OCI-LY3 (cell line): ENCODE measurements at regions not wholly inside any gene's neighbourhood (a gene's known extent, or its start where the extent isn't known, plus 50 kb on each side); places are given as distances from the start of the nearest gene placed in this dataset.

Source experiments
- H2AFZ ChIP-seq: fragments of 200-600, 300-600 bp; shearing (Covaris generic); 2 replicates; pipeline ENCODE4 v1.6.0; 2014; ENCODE audit warnings: antibody characterized with exemption, low read depth, low read length
- H3K27ac ChIP-seq: fragments of 200-600, 300-600 bp; sonication (generic); 2 replicates; pipeline ENCODE4 v1.5.1; 2014; ENCODE audit warnings: mild to moderate bottlenecking, low read length, moderate library complexity, mixed read lengths
- H3K27me3 ChIP-seq: fragments of 200-600, 300-600 bp; sonication (generic); 2 replicates; pipeline ENCODE4 v1.6.1; 2014; ENCODE audit warnings: low read depth, low read length, mixed read lengths
- H3K36me3 ChIP-seq: fragments of 200-600, 300-600 bp; sonication (generic); replicated peaks from 2 replicates; pipeline ENCODE3; 2014; ENCODE audit warnings: low read depth, low read length, mixed read lengths
- H3K4me1 ChIP-seq: fragments of 300-600, 200-600 bp; sonication (generic); 2 replicates; pipeline ENCODE4 v1.6.1; 2014; ENCODE audit warnings: low read length, mixed read lengths
- H3K4me2 ChIP-seq: fragments of 200-600, 300-600 bp; sonication (generic); 2 replicates; pipeline ENCODE4 v1.6.1; 2014; ENCODE audit warnings: low read length, mixed read lengths
- H3K4me3 ChIP-seq: fragments of 300-600, 200-600 bp; sonication (generic); 2 replicates; pipeline ENCODE4 v1.5.1; 2014; ENCODE audit warnings: antibody characterized with exemption, mild to moderate bottlenecking, low read length, moderate library complexity
- H3K79me2 ChIP-seq: fragments of 300-600, 200-600 bp; shearing (Covaris generic); 2 replicates; pipeline ENCODE4 v1.6.1; 2014; ENCODE audit warnings: mild to moderate bottlenecking, low read length, mixed read lengths
- H3K9ac ChIP-seq: fragments of 300-600, 200-600 bp; shearing (Covaris generic); 2 replicates; pipeline ENCODE4 v1.6.0; 2014; ENCODE audit warnings: mild to moderate bottlenecking, low read length, moderate library complexity
- H3K9me3 ChIP-seq: fragments of 200-600, 300-600 bp; shearing (Covaris generic); 2 replicates; pipeline ENCODE4 v1.6.1; 2014; ENCODE audit warnings: low read length, mixed read lengths; ENCODE audit not compliant: insufficient read depth
- H4K20me1 ChIP-seq: fragments of 200-600, 300-600 bp; sonication (generic); 2 replicates; pipeline ENCODE4 v1.6.1; 2016; ENCODE audit warnings: low read length, mixed read lengths; ENCODE audit not compliant: insufficient read depth
- EZH2phosphoT487 ChIP-seq: fragments of 200-600 bp; shearing (Covaris generic); IDR thresholded peaks from 2 replicates; pipeline ENCODE4 v1.6.1; 2018; ENCODE audit warnings: antibody characterized with exemption, mixed run types, low read depth
- TF ChIP-seq, protein P1 (sequence below): fragments of 200-600, 300-600 bp; sonication (generic); IDR thresholded peaks from 2 replicates; pipeline ENCODE4 v1.5.1; 2014; ENCODE audit warnings: antibody characterized with exemption, low read length, low read depth

DNA sequence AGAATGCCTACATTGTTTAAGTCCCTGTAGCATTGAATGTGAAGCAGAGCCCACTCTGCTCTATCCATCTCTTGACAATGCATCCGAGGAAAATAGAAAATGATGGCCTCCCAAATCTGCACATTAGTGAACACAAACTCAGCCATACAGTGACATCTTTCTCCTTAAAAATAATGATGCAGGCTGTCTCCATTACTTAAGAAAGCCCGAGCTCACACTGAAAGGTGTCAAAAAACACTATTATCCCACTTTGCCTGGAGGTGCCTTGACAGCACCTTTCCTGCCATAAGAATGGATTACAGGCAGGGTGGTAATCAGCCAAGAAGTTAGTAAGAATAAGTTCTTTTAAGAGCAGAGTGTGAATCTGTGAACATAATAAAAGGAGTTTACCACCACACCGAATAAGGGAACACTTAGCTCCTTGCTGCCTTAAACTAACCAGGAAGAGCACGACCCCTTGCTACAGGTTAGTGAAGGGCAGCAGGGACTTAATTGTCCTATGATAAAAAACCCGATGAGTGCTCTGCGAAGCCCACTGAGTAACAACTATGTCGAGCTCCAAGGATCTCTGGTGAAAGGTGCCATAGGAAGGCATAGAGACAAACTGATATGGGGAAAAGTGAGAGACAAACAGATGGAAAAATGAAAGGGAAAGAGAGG lies 123.2 kb upstream of the TUSC7 start:
- Histone ChIP-seq H3K9me3 (no peaks in the 10 kb centered on the region), H3K4me3 (no peak overlapping the region), H3K4me2 (no peak overlapping the region), H3K9ac (no peak overlapping the region), H3K27ac (no peak overlapping the region), H4K20me1 (no peaks in the 10 kb centered on the region), H3K79me2 (no peaks in the 10 kb centered on the region), H2AFZ (no peak overlapping the region), H3K36me3 (no peaks in the 10 kb centered on the region), H3K27me3 (no peaks in the 10 kb centered on the region), H3K4me1 (no peaks in the 10 kb centered on the region)
- TF ChIP-seq, protein P1, sequence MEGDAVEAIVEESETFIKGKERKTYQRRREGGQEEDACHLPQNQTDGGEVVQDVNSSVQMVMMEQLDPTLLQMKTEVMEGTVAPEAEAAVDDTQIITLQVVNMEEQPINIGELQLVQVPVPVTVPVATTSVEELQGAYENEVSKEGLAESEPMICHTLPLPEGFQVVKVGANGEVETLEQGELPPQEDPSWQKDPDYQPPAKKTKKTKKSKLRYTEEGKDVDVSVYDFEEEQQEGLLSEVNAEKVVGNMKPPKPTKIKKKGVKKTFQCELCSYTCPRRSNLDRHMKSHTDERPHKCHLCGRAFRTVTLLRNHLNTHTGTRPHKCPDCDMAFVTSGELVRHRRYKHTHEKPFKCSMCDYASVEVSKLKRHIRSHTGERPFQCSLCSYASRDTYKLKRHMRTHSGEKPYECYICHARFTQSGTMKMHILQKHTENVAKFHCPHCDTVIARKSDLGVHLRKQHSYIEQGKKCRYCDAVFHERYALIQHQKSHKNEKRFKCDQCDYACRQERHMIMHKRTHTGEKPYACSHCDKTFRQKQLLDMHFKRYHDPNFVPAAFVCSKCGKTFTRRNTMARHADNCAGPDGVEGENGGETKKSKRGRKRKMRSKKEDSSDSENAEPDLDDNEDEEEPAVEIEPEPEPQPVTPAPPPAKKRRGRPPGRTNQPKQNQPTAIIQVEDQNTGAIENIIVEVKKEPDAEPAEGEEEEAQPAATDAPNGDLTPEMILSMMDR, result no peak
- TF ChIP-seq EZH2phosphoT487, result no peak

DNA sequence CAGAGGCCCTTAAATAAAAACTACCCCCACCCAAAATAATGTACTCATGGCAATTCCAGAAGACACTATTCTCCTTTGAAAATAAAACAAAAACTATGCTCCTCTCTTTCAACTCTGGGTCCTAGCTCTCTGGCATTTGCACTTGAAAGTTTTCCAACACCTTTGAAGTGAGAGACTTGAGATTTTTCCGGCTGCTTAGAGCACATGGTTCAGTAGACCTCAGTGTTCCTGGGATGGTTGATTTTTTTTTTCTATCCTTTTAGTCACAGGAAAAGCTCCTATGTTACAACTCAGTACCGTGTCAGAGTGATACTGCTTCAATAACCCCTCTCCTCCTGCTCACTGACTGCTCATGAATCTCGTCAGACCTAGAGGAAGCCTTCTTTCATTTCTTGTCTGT lies 118.3 kb upstream of the TUSC7 start:
- Histone ChIP-seq H3K27me3 (no peaks in the 10 kb centered on the region), H3K4me2 (no peak overlapping the region), H3K4me3 (no peak overlapping the region)

DNA sequence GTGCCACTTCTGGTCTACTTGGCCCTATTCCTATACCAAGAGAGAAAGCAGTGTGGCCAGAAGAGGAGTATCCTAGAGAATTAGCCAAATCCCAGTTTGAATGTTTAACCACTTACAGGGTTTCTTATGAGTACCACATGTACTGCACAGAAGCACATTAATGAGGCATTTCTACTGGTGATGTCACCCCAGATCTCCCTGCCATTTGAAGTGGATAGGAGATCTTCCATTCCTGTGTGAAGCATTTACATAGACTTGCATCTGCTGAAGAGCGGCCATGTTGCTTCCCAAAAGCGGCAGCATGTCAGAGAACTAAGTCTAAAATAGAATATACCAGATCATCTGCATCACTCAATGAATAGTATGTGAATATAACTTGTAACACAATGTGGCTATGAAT lies 108.4 kb upstream of the TUSC7 start:
- no peaks in the 10 kb centered on the region for H3K36me3 ChIP-seq
- H3K27ac ChIP-seq, result no peak overlapping the region
- no peak overlapping the region for H3K4me2 ChIP-seq
- H4K20me1 ChIP-seq, result no peaks in the 10 kb centered on the region
- H3K4me1 ChIP-seq, result no peaks in the 10 kb centered on the region
- no peaks in the 10 kb centered on the region for H3K9me3 ChIP-seq
- no peaks in the 10 kb centered on the region for H3K79me2 ChIP-seq
- no peaks in the 10 kb centered on the region for H3K27me3 ChIP-seq
- H3K4me3 ChIP-seq, result no peak overlapping the region
- TF ChIP-seq, protein P1, result no peak
- TF ChIP-seq EZH2phosphoT487, result no peak
- no peak overlapping the region for H3K9ac ChIP-seq
- H2AFZ ChIP-seq, result no peak overlapping the region

More for the DNA sequence above, 118.3 kb upstream of the TUSC7 start:
- no peak overlapping the region for H3K9ac ChIP-seq
- no peaks in the 10 kb centered on the region for H4K20me1 ChIP-seq
- H3K27ac ChIP-seq, result no peak overlapping the region
- H2AFZ ChIP-seq, result no peak overlapping the region
- no peaks in the 10 kb centered on the region for H3K4me1 ChIP-seq
- no peaks in the 10 kb centered on the region for H3K36me3 ChIP-seq
- no peaks in the 10 kb centered on the region for H3K9me3 ChIP-seq
- TF ChIP-seq, protein P1, result no peak
- no peak for TF ChIP-seq EZH2phosphoT487
- H3K79me2 ChIP-seq, result no peaks in the 10 kb centered on the region

DNA sequence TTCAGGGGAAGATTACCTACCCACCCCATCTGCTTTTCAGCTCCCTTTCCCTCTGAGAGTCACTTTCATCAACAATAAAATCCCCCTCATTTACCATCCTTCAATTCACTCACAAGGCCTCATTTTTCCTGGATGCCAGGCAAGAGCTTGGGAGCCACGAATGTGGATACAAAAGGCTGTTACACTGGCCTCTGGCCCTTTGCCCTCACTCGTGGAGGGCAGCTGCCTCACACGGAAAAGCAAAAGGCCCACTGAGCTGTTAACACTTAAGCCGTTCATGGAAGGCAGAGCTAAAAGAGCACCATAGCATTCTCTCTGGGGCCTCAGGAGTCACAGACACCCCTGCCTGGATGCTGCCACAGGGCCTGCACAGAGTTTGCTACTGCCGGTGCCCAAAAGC lies 102.4 kb upstream of the TUSC7 start:
- no peak overlapping the region for H3K4me3 ChIP-seq
- no peaks in the 10 kb centered on the region for H4K20me1 ChIP-seq

More for the DNA sequence above, 102.4 kb upstream of the TUSC7 start:
- no peaks in the 10 kb centered on the region for H3K36me3 ChIP-seq
- 0 out of 2 replicates have a peak, but pooled peaks cover 3% of the 10 kb centered on the region for H3K27me3 ChIP-seq
- H2AFZ ChIP-seq, result no peak overlapping the region
- H3K4me1 ChIP-seq, result no peaks in the 10 kb centered on the region
- H3K27ac ChIP-seq, result no peak overlapping the region
- TF ChIP-seq, protein P1, result no peak
- TF ChIP-seq EZH2phosphoT487, result no peak
- H3K9me3 ChIP-seq, result no peaks in the 10 kb centered on the region
- H3K9ac ChIP-seq, result no peak overlapping the region
- no peak overlapping the region for H3K4me2 ChIP-seq
- H3K79me2 ChIP-seq, result no peaks in the 10 kb centered on the region
